Neural cell (in vitro differentiated cells): ENCODE measurements at regions not wholly inside any gene's neighbourhood (a gene's known extent, or its start where the extent isn't known, plus 50 kb on each side); places are given as distances from the start of the nearest gene placed in this dataset.

Experiments
- H2AFZ ChIP-seq: fragments of 200-600, 300-800 bp; sonication (generic), shearing (Covaris generic); 2 replicates; pipeline ENCODE4 v1.6.0; 2014; ENCODE audit warnings: low read depth, mild to moderate bottlenecking, antibody characterized with exemption, low read length, moderate library complexity
- H3F3A ChIP-seq: fragments of 200-600 bp; shearing (Covaris generic); 2 replicates; pipeline ENCODE4 v1.6.1; 2016; ENCODE audit warnings: mild to moderate bottlenecking, moderate library complexity, mixed read lengths, antibody characterized with exemption, low read length; ENCODE audit not compliant: insufficient read depth, poor library complexity, severe bottlenecking
- H3K27ac ChIP-seq: fragments of 200-600, 300-800 bp; sonication (generic), shearing (Covaris generic); 2 replicates; pipeline ENCODE4 v1.5.1; 2014; ENCODE audit warnings: mild to moderate bottlenecking, low read length, moderate library complexity
- H3K27me3 ChIP-seq: fragments of 300-800, 200-600 bp; sonication (generic), shearing (Covaris generic); 2 replicates; pipeline ENCODE4 v1.6.0; 2014; ENCODE audit warnings: mild to moderate bottlenecking, low read depth, low read length, moderate library complexity; ENCODE audit not compliant: insufficient read depth
- H3K36me3 ChIP-seq: fragments of 300-800, 200-600 bp; sonication (generic), shearing (Covaris generic); 2 replicates; pipeline ENCODE4 v1.5.1; 2014; ENCODE audit warnings: mild to moderate bottlenecking, antibody characterized with exemption, low read length, moderate library complexity; ENCODE audit not compliant: insufficient read depth
- H3K4me2 ChIP-seq: fragments of 300-800, 200-600 bp; sonication (generic), shearing (Covaris generic); 2 replicates; pipeline ENCODE4 v1.6.0; 2014; ENCODE audit warnings: mild to moderate bottlenecking, low read length
- H3K4me3 ChIP-seq: fragments of 300-800, 200-600 bp; sonication (generic), shearing (Covaris generic); 2 replicates; pipeline ENCODE4 v1.5.1; 2014; ENCODE audit warnings: mild to moderate bottlenecking, low read length, moderate library complexity
- H3K79me2 ChIP-seq: fragments of 200-600 bp; shearing (Covaris generic); replicated peaks from 2 replicates; pipeline ENCODE4 v1.6.0; 2014; ENCODE audit warnings: mild to moderate bottlenecking, low read length, moderate library complexity; ENCODE audit not compliant: insufficient read depth
- H3K9ac ChIP-seq: fragments of 300-800, 200-600 bp; sonication (generic), shearing (Covaris generic); 2 replicates; pipeline ENCODE4 v1.6.1; 2016; ENCODE audit warnings: mild to moderate bottlenecking, low read length, mixed read lengths
- H3K9me2 ChIP-seq: fragments of 200-600 bp; shearing (Covaris generic); 2 replicates; pipeline ENCODE4 v1.6.1; 2016; ENCODE audit warnings: mild to moderate bottlenecking, low read length, mixed read lengths; ENCODE audit not compliant: insufficient read depth
- H3K9me3 ChIP-seq: fragments of 200-600, 300-800 bp; sonication (generic), shearing (Covaris generic); 2 replicates; pipeline ENCODE4 v1.6.1; 2016; ENCODE audit warnings: mild to moderate bottlenecking, mixed run types, low read length, moderate library complexity, mixed read lengths
- H4K20me1 ChIP-seq: fragments of 200-600 bp; shearing (Covaris generic); 2 replicates; pipeline ENCODE4 v1.6.1; 2016; ENCODE audit warnings: mild to moderate bottlenecking, mixed run types; ENCODE audit not compliant: insufficient read depth
- EP300 ChIP-seq: fragments of 450-650 bp; conservative IDR thresholded peaks from 2 replicates; pipeline ENCODE4 v1.6.1; 2014; ENCODE audit warnings: antibody characterized with exemption, mild to moderate bottlenecking, moderate library complexity; ENCODE audit not compliant: poor library complexity, severe bottlenecking
- EZH2 ChIP-seq: fragments of 200-600, 300-800 bp; shearing (Covaris generic), sonication (generic); IDR thresholded peaks from 2 replicates; pipeline ENCODE4 v1.6.1; 2014; ENCODE audit warnings: antibody characterized with exemption, low read length, borderline replicate concordance, mild to moderate bottlenecking; ENCODE audit not compliant: insufficient read depth, poor library complexity, severe bottlenecking
- MXI1 ChIP-seq: fragments of 450-650 bp; conservative IDR thresholded peaks from 2 replicates; pipeline ENCODE4 v1.6.1; 2014; ENCODE audit warnings: antibody characterized with exemption, mild to moderate bottlenecking; ENCODE audit not compliant: poor library complexity, severe bottlenecking
- POLR2AphosphoS5 ChIP-seq: IDR thresholded peaks from 2 replicates; pipeline ENCODE4 v1.6.1; 2012
- RAD21 ChIP-seq: fragments of 450-650 bp; conservative IDR thresholded peaks from 2 replicates; pipeline ENCODE4 v1.6.1; 2014; ENCODE audit warnings: antibody characterized with exemption, mild to moderate bottlenecking, moderate library complexity
- REST ChIP-seq: IDR thresholded peaks from 2 replicates; pipeline ENCODE4 v1.6.1; 2012; ENCODE audit warnings: borderline replicate concordance
- SMC3 ChIP-seq: fragments of 450-650 bp; conservative IDR thresholded peaks from 2 replicates; pipeline ENCODE4 v1.6.1; 2014; ENCODE audit warnings: antibody characterized with exemption, mild to moderate bottlenecking, moderate library complexity; ENCODE audit not compliant: poor library complexity
- TAF1 ChIP-seq: IDR thresholded peaks from 2 replicates; pipeline ENCODE4 v1.6.1; 2012; ENCODE audit warnings: low read depth
- TF ChIP-seq, protein P1 (sequence below): fragments of 450-650 bp; IDR thresholded peaks from 2 replicates; pipeline ENCODE4 v1.5.1; 2014; ENCODE audit warnings: antibody characterized with exemption, mild to moderate bottlenecking, moderate library complexity; ENCODE audit not compliant: poor library complexity, severe bottlenecking

DNA sequence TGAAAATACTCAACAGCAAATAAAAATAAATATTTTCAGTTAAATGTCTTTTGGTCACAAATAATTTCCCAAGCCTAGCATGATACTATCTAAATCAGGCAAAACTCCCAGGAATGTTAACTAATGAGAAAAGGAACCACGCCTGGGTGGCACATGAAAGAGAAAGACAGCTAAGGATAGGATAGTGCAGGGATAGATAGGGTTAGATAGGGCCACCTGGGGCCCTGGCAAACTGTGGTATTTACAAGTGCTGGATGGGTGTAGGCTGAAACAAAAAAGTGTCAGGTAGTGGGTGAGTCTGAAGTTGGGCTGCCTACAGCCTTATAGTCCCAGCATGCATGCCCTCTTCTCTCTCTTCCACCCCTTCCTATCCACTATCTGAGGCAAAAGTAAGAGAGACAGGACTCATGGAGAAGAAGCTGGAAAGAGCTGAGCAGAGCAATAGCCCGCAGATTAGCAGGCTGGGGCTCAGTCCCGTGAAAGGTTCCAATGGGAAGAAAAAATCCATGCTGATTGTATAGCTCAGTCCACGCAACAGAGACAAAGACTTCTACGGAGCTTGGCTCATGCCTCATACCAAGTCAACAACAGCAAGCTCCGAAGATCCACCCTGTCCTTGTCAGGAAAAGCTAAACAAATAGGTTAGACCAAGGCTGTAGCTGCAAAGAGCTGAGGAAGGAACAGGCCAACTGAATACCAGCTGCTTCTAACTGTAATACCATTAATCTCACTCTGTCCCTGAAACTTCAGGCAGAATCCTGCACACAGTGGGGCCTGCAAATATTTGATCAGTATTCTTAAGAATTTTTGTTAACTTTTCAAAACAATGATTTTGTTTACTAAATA, 342.1 kb upstream of the ATP11B start:
- H3K9me2 ChIP-seq, result no peaks in the 10 kb centered on the region
- H3K9me3 ChIP-seq, result no peaks in the 10 kb centered on the region
- no peak overlapping the region for H2AFZ ChIP-seq
- no peaks in the 10 kb centered on the region for H4K20me1 ChIP-seq
- no peaks in the 10 kb centered on the region for H3F3A ChIP-seq
- H3K4me2 ChIP-seq, result no peak overlapping the region
- no peak overlapping the region for H3K27ac ChIP-seq
- H3K9ac ChIP-seq, result no peak overlapping the region
- H3K36me3 ChIP-seq, result no peaks in the 10 kb centered on the region
- TF ChIP-seq MXI1, result no peak
- no peak for TF ChIP-seq REST
- H3K4me3 ChIP-seq, result no peak overlapping the region
- no peaks in the 10 kb centered on the region for H3K27me3 ChIP-seq
- H3K79me2 ChIP-seq, result no peaks in the 10 kb centered on the region

GRCh38 chr3:182451871-182452270, 341.4 kb upstream of the ATP11B start:
- Histone ChIP-seq H3K4me2 (no peak overlapping the region), H3K9me2 (no peaks in the 10 kb centered on the region), H3K9ac (no peak overlapping the region), H3K4me3 (no peak overlapping the region), H3K27ac (no peak overlapping the region), H3K27me3 (no peaks in the 10 kb centered on the region), H4K20me1 (no peaks in the 10 kb centered on the region), H3K9me3 (no peaks in the 10 kb centered on the region), H3F3A (no peaks in the 10 kb centered on the region), H3K36me3 (no peaks in the 10 kb centered on the region), H3K79me2 (no peaks in the 10 kb centered on the region), H2AFZ (no peak overlapping the region)
- TF ChIP-seq POLR2AphosphoS5, result no peak
- no peak for TF ChIP-seq SMC3
- no peak for TF ChIP-seq MXI1
- no peak for TF ChIP-seq REST
- no peak for TF ChIP-seq EZH2
- TF ChIP-seq, protein P1, sequence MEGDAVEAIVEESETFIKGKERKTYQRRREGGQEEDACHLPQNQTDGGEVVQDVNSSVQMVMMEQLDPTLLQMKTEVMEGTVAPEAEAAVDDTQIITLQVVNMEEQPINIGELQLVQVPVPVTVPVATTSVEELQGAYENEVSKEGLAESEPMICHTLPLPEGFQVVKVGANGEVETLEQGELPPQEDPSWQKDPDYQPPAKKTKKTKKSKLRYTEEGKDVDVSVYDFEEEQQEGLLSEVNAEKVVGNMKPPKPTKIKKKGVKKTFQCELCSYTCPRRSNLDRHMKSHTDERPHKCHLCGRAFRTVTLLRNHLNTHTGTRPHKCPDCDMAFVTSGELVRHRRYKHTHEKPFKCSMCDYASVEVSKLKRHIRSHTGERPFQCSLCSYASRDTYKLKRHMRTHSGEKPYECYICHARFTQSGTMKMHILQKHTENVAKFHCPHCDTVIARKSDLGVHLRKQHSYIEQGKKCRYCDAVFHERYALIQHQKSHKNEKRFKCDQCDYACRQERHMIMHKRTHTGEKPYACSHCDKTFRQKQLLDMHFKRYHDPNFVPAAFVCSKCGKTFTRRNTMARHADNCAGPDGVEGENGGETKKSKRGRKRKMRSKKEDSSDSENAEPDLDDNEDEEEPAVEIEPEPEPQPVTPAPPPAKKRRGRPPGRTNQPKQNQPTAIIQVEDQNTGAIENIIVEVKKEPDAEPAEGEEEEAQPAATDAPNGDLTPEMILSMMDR, result no peak
- TF ChIP-seq RAD21, result no peak
- no peak for TF ChIP-seq EP300
- no peak for TF ChIP-seq TAF1
